ENCODE measurements at regions not wholly inside any gene's neighbourhood (a gene's known extent, or its start where the extent isn't known, plus 50 kb on each side); places are given as distances from the start of the nearest gene placed in this dataset.

- H3K79me2 ChIP-seq (ENCODE audit: insufficient read depth, low read length) = no peaks in the 10 kb centered on the region
- Mint-ChIP-seq H3K4me3 (no peak overlapping the region), H3K36me3 (ENCODE audit: insufficient read depth in 1 of 3, low read depth in 3 of 3) (peaks cover 0 to 2% (median 0%) of the 10 kb centered on the region in 3 experiments; a peak in 2 of 7 replicates), H3K9me3 (peaks cover 3 to 13% of the 10 kb centered on the region in 2 experiments; a peak in 3 of 5 replicates), H3K27ac (no peak overlapping the region), H3K4me1 (no peaks in the 10 kb centered on the region), H3K27me3 (ENCODE audit: low read depth) (no peaks in the 10 kb centered on the region)
- H3K27me3 ChIP-seq (ENCODE audit: insufficient read depth, low read length) = no peaks in the 10 kb centered on the region
- no peak overlapping the region for H2BK5ac ChIP-seq (ENCODE audit: insufficient read length, low read length)
- H3K56ac ChIP-seq (ENCODE audit: insufficient read length, low read depth, low read length) = no peak overlapping the region
- no peak overlapping the region for H4K5ac ChIP-seq (ENCODE audit: insufficient read length, low read depth, low read length)
- H2BK20ac ChIP-seq (ENCODE audit: low read depth, low read length, poor library complexity, severe bottlenecking) = no peak overlapping the region
- H3K9me3 ChIP-seq (ENCODE audit: control insufficient read depth, low read depth, low read length) = no peaks in the 10 kb centered on the region
- H2AK5ac ChIP-seq (ENCODE audit: insufficient read length, low read length) = no peak overlapping the region
- no peak overlapping the region for H3K9ac ChIP-seq (ENCODE audit: extremely low read depth, insufficient read length, low read length)
- H4K8ac ChIP-seq (replicated peaks; ENCODE audit: insufficient read length, low read depth, low read length) = no peak overlapping the region
- H3K4me1 ChIP-seq (ENCODE audit: insufficient read depth, low read length) = no peaks in the 10 kb centered on the region
- no peak overlapping the region for H2AFZ ChIP-seq (ENCODE audit: low read length)
- H3K4ac ChIP-seq (ENCODE audit: low read depth, low read length) = no peak overlapping the region
- TF ChIP-seq, protein P1, sequence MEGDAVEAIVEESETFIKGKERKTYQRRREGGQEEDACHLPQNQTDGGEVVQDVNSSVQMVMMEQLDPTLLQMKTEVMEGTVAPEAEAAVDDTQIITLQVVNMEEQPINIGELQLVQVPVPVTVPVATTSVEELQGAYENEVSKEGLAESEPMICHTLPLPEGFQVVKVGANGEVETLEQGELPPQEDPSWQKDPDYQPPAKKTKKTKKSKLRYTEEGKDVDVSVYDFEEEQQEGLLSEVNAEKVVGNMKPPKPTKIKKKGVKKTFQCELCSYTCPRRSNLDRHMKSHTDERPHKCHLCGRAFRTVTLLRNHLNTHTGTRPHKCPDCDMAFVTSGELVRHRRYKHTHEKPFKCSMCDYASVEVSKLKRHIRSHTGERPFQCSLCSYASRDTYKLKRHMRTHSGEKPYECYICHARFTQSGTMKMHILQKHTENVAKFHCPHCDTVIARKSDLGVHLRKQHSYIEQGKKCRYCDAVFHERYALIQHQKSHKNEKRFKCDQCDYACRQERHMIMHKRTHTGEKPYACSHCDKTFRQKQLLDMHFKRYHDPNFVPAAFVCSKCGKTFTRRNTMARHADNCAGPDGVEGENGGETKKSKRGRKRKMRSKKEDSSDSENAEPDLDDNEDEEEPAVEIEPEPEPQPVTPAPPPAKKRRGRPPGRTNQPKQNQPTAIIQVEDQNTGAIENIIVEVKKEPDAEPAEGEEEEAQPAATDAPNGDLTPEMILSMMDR (conservative IDR thresholded peaks at IDR 0.05) = no peak
- H3K4me2 ChIP-seq (ENCODE audit: insufficient read depth, insufficient read length, low read length) = no peak overlapping the region
- no peaks in the 10 kb centered on the region for H4K20me1 ChIP-seq (ENCODE audit: control insufficient read depth, insufficient read depth, insufficient read length)
- H2BK120ac ChIP-seq (ENCODE audit: low read depth, low read length, poor library complexity, severe bottlenecking) = no peak overlapping the region
- no peak overlapping the region for H3K14ac ChIP-seq (ENCODE audit: insufficient read depth, low read length)
- WGBS (ENCODE audit: extremely low coverage, insufficient read length, low lambda C conversion rate) = no CpG with 5 or more reads among the region's 1 CpG
- H3T11ph ChIP-seq (ENCODE audit: low read length) = no peak overlapping the region
- no peak overlapping the region for H3K27ac ChIP-seq (ENCODE audit: insufficient read length, low read depth, low read length)
- H2BK15ac ChIP-seq (ENCODE audit: low read depth, low read length) = no peak overlapping the region
- no peak overlapping the region for H4K91ac ChIP-seq (ENCODE audit: insufficient read length, low read depth, low read length)
- DNase-seq = no peak
- no peaks in the 10 kb centered on the region for H3K23me2 ChIP-seq (ENCODE audit: insufficient read length, low read depth, low read length, poor library complexity, severe bottlenecking)
- no peaks in the 10 kb centered on the region for H3K79me1 ChIP-seq (ENCODE audit: insufficient read depth, low read depth, low read length, poor library complexity, severe bottlenecking)
- H3K18ac ChIP-seq (ENCODE audit: insufficient read length, low read depth, low read length) = no peak overlapping the region
- no peak overlapping the region for H2BK12ac ChIP-seq (ENCODE audit: insufficient read length, low read depth, low read length)
- no peak overlapping the region for H3K23ac ChIP-seq (ENCODE audit: insufficient read length, low read depth, low read length)
Measured at GRCh38 chr6:120237221-120237620, 887.7 kb upstream of the MAN1A1 start.

Data from H9 (cell line).